BLaER1 (cell line): ENCODE measurements at regions not wholly inside any gene's neighbourhood (a gene's known extent, or its start where the extent isn't known, plus 50 kb on each side); places are given as distances from the start of the nearest gene placed in this dataset.

Experiments
- H3K27ac ChIP-seq: shearing (Covaris generic); formaldehyde crosslinking; 2 replicates; pipeline ENCODE4 v1.8.1; 2022
- H3K27me3 ChIP-seq: shearing (Covaris generic); formaldehyde crosslinking; 2 replicates; pipeline ENCODE4 v1.8.1; 2022
- H3K36me3 ChIP-seq: shearing (Covaris generic); formaldehyde crosslinking; 2 replicates; pipeline ENCODE4 v1.8.1; 2022
- H3K4me1 ChIP-seq: shearing (Covaris generic); formaldehyde crosslinking; 2 replicates; pipeline ENCODE4 v1.8.1; 2022
- H3K4me2 ChIP-seq: shearing (Covaris generic); formaldehyde crosslinking; 2 replicates; pipeline ENCODE4 v1.8.1; 2022
- H3K4me3 ChIP-seq: shearing (Covaris generic); formaldehyde crosslinking; 2 replicates; pipeline ENCODE4 v1.8.1; 2022
- H3K9ac ChIP-seq: shearing (Covaris generic); formaldehyde crosslinking; 2 replicates; pipeline ENCODE4 v1.8.1; 2022
- H3K9me3 ChIP-seq: shearing (Covaris generic); formaldehyde crosslinking; 2 replicates; pipeline ENCODE4 v1.8.1; 2022
- H4K20me1 ChIP-seq: shearing (Covaris generic); formaldehyde crosslinking; 2 replicates; pipeline ENCODE4 v1.8.1; 2022
- Cebpa-rat ChIP-seq: shearing (Covaris generic); IDR thresholded peaks from 2 replicates; pipeline ENCODE4 v1.8.1; 2022

DNA sequence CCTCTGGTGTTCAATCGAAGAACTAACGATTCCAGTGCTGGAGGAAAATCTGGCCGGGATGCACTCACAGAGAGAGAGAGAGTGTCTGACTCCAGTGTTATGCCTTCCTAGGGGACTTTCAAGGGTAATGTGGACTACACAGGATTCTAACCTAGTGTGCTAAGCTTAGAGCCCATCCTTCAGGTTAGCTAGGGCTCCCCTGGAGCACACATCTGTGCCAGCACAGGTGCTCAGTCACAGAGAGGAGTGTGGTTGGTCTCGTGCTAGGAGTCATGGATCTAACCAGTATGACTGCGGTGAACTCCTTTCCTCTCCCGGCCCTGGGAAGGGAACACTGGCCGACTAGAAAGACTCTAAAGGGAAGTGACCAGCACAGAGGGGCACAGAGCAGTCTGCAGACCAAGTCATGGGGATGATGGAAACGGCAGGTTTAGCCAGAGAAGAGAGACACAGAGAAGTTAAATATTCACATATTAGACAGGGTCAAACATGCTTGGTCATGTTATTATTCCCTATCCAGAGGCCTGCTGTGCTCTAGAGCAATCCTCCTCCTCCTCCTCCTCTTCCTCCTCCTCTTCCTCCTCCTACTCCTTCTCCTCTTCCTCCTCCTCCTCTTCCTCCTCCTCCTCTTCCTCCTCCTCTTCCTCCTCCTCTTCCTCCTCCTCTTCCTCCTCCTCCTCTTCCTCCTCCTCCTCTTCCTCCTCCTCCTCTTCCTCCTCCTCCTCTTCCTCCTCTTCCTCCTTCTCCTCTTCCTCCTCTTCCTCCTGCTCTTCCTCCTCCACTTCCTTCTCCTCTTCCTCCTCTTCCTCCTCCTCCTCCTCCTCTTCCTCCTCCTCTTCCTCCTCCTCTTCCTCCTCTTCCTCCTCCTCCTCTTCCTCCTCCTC is 280.3 kb downstream of the XXYLT1 start:
- Histone ChIP-seq H3K9me3 (no peaks in the 10 kb centered on the region), H3K27me3 (no peaks in the 10 kb centered on the region), H3K9ac (no peak overlapping the region), H3K4me1 (peaks cover 9% of the 10 kb centered on the region; the same call in 1 of the 2 replicates), H3K4me2 (no peak overlapping the region), H4K20me1 (no peaks in the 10 kb centered on the region), H3K36me3 (no peaks in the 10 kb centered on the region), H3K4me3 (no peak overlapping the region), H3K27ac (no peak overlapping the region)
- no peak for TF ChIP-seq Cebpa-rat

DNA sequence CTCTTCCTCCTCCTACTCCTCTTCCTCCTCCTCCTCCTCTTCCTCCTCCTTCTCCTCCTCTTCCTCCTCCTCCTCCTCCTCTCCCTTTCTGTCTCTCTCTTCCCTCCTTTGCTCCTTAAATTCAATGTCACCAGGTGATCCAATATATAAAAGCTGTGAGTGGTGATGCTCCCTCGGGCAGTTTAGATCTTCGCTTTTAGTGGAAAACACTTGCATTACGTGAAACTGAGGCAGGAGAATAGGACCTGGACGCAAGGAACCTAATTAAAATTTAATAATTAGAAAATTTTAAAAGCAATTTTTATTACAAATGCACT is 279.7 kb downstream of the XXYLT1 start:
- H3K9me3 ChIP-seq = no peaks in the 10 kb centered on the region
- H3K4me3 ChIP-seq = no peak overlapping the region
- H3K4me1 ChIP-seq = peaks cover 9% of the 10 kb centered on the region; the same call in 1 of the 2 replicates
- H3K27me3 ChIP-seq = no peaks in the 10 kb centered on the region
- no peak overlapping the region for H3K9ac ChIP-seq
- no peak overlapping the region for H3K4me2 ChIP-seq
- no peaks in the 10 kb centered on the region for H3K36me3 ChIP-seq
- H3K27ac ChIP-seq = no peak overlapping the region
- no peak for TF ChIP-seq Cebpa-rat
- H4K20me1 ChIP-seq = no peaks in the 10 kb centered on the region

DNA sequence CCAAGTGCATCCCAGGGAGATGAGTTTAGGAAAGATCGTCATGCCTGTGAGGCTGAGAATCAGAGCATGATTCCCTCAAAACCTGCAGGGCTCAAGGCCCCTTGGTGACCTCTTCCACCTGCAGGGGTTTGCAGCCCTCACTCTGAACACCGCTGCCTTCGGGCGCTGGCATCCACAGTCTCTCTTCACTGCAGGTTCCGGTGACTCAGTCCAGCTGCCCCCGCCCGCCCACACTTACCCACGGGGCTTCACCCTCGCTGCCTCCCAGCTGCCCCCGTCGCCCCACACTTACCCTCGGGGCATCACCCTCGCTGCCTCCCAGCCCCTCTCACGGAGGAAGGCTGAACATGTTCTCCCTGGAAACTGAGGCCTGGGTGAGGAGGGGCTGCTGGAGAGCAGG is 277.1 kb downstream of the XXYLT1 start:
- no peaks in the 10 kb centered on the region for H3K9me3 ChIP-seq
- H3K36me3 ChIP-seq = no peaks in the 10 kb centered on the region
- no peak overlapping the region for H3K4me2 ChIP-seq
- TF ChIP-seq Cebpa-rat = no peak
- no peak overlapping the region for H3K27ac ChIP-seq
- H3K4me3 ChIP-seq = no peak overlapping the region
- H4K20me1 ChIP-seq = no peaks in the 10 kb centered on the region
- peaks cover 9% of the 10 kb centered on the region; the same call in 1 of the 2 replicates for H3K4me1 ChIP-seq
- H3K9ac ChIP-seq = no peak overlapping the region
- no peaks in the 10 kb centered on the region for H3K27me3 ChIP-seq

DNA sequence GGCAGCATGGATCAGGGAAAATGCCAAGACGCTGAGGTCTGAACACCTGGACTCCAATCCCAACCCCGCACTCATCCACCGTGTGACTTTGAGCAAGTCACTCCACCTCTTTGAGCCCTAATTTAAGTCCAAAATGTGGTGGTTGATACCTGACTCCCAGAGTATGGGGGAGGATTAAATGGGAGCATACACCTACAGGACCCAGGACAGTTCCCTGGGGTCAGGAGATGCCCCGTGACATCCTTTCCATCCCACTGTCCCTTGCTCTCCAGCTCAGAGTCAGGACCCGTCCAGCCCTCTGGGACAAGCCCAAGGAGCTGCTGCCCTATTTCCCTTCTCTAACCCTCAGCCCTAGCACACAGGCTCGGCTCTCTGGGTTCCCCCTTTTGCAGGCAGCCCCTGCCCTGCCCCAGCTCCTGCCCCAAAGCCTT is 276.4 kb downstream of the XXYLT1 start:
- Histone ChIP-seq H4K20me1 (no peaks in the 10 kb centered on the region), H3K36me3 (no peaks in the 10 kb centered on the region), H3K27ac (no peak overlapping the region), H3K9me3 (no peaks in the 10 kb centered on the region), H3K27me3 (no peaks in the 10 kb centered on the region), H3K4me3 (no peak overlapping the region), H3K9ac (no peak overlapping the region), H3K4me2 (0 out of 2 replicates have a peak overlapping the region, but pooled peaks have one; percentile 5), H3K4me1 (peaks cover 9% of the 10 kb centered on the region; the same call in 1 of the 2 replicates)
- no peak for TF ChIP-seq Cebpa-rat

DNA sequence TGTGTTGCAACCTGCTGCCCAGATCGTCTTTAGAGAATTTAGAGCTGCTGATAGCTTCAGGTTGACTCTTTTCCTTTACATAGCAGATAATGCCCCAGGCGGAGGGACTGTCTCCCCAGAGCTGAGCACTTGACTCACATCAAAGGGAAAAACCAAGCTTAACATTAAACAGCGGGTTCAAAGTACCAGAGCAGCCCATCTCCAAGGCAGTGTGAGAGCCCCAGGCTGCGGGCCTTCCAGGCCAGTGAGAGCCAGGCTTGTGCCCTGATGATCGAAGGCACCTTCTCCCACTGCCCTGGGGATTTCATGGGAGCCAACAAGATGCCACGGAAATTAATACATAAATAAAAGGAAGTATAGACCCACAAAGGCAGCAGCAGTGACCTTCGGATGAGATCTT is 275.6 kb downstream of the XXYLT1 start:
- no peaks in the 10 kb centered on the region for H3K9me3 ChIP-seq
- no peak overlapping the region for H3K9ac ChIP-seq
- H3K27ac ChIP-seq = no peak overlapping the region
- peaks cover 9% of the 10 kb centered on the region; the same call in 1 of the 2 replicates for H3K4me1 ChIP-seq
- H3K36me3 ChIP-seq = no peaks in the 10 kb centered on the region
- no peak for TF ChIP-seq Cebpa-rat
- H3K4me3 ChIP-seq = no peak overlapping the region
- no peaks in the 10 kb centered on the region for H4K20me1 ChIP-seq
- H3K27me3 ChIP-seq = no peaks in the 10 kb centered on the region
- peak overlapping the region; percentile 5; the same call in 1 of the 2 replicates for H3K4me2 ChIP-seq

DNA sequence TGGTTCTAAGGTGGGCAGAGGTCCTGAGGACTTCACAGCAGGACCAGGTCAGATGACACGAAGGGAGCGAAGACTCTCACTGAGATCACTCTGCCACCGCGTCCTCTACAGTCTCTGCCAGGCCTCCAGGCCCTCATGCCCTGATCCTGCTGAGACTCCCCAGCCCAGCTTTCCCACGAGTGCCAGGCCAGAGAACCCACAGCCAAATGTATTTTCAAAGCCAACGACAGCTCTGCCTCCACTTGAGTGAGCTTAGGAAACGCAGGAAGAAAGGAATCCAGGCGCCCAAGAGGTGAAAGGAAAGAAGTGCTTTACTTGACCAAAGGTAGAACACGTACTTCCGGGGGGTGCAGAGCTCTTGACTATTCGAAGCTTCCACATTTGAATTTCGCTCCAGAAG is 275.0 kb downstream of the XXYLT1 start:
- TF ChIP-seq Cebpa-rat = no peak
- Histone ChIP-seq H3K27ac (no peak overlapping the region), H3K36me3 (no peaks in the 10 kb centered on the region), H3K27me3 (no peaks in the 10 kb centered on the region), H3K9ac (no peak overlapping the region), H3K4me1 (peaks cover 10% of the 10 kb centered on the region), H3K4me2 (no peak overlapping the region), H4K20me1 (no peaks in the 10 kb centered on the region), H3K4me3 (no peak overlapping the region), H3K9me3 (no peaks in the 10 kb centered on the region)

DNA sequence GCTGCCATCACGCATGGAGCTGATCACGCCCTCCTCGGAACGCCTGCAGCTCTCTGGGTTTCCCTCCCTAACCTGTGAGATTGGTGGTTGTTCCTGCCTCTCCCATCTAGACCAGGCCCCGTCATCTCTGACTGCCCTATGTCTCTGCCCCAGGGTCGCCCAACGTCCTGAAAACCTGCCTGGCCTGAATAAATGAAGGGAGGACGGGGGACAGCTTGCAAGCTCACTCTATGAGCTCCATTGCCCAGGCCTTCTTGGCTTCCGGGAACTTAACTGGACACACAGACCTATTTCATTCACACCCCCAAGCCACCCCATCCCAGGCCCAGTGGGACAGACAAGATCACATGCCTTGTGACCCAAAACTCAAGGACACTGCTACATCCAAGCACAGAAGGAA is 274.2 kb downstream of the XXYLT1 start:
- Histone ChIP-seq H3K27me3 (no peaks in the 10 kb centered on the region), H4K20me1 (no peaks in the 10 kb centered on the region), H3K27ac (no peak overlapping the region), H3K9me3 (no peaks in the 10 kb centered on the region), H3K36me3 (no peaks in the 10 kb centered on the region), H3K4me1 (peaks cover 19% of the 10 kb centered on the region), H3K4me3 (no peak overlapping the region), H3K9ac (no peak overlapping the region), H3K4me2 (no peak overlapping the region)
- TF ChIP-seq Cebpa-rat = no peak

DNA sequence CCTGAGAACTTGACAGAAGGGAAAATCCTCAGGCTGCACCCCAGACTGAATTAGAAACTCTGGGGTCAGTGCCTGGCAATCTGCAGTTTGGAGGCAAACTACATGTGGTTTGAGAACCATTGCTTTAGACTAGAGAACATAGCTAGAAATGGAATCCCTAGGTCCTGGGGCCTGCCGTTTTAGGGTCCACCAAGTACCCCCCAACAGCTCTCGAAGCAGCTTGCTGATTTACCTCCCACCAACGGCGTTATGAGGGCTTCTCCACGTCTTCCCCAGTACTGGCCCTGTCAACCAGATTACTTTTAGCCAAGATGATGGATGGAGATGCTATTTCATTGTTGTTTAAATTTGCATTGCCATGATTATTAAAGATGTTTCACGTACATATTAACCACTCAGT is 272.5 kb downstream of the XXYLT1 start:
- Histone ChIP-seq H3K4me1 (peaks cover 35% of the 10 kb centered on the region), H3K4me3 (no peak overlapping the region), H3K4me2 (no peak overlapping the region), H3K9ac (no peak overlapping the region), H3K36me3 (no peaks in the 10 kb centered on the region), H3K9me3 (no peaks in the 10 kb centered on the region), H3K27ac (no peak overlapping the region), H4K20me1 (no peaks in the 10 kb centered on the region), H3K27me3 (no peaks in the 10 kb centered on the region)
- no peak for TF ChIP-seq Cebpa-rat

DNA sequence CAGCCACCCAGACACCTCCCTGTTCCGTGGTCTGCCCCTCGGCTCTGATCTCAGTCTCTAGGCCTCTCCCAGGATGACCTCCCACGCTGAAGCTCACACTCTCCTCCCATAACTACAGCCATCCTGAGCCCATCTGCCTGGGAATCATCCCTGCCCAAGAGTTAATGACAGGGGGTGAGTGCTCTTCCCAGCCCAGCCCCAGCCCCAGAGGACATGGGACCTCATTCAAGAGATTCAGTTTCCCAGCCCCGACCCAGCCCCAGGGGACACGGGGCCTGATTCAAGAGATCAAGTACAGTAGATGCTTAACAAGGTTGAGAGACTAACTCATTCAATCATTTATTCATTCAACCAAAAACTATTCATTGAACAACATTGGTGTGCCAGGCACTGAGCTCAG is 272.0 kb downstream of the XXYLT1 start:
- Histone ChIP-seq H4K20me1 (no peaks in the 10 kb centered on the region), H3K27me3 (no peaks in the 10 kb centered on the region), H3K9ac (no peak overlapping the region), H3K4me1 (peaks cover 41% of the 10 kb centered on the region), H3K4me3 (no peak overlapping the region), H3K27ac (no peak overlapping the region), H3K4me2 (no peak overlapping the region), H3K36me3 (no peaks in the 10 kb centered on the region), H3K9me3 (no peaks in the 10 kb centered on the region)
- TF ChIP-seq Cebpa-rat = no peak

DNA sequence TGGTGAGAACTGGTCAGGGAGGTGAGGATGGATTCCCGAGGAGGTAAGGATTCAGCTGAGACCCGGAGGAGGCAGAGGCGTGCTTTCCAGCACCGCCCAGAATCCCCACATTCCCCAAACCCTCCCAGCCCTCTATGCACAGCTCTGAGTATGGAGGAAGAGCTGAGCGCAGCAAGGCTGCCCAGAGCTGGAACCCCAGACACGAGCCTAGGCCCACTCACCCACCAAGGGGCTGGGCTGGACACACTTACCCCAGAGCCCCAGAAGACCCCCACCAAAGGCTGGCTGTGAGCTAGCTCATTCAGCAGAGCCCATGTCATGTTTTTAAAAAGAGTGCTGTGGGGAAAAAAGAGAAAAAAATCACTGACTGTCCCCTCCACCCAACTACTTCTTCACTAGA is 271.5 kb downstream of the XXYLT1 start:
- Histone ChIP-seq H3K4me2 (no peak overlapping the region), H3K27me3 (no peaks in the 10 kb centered on the region), H3K27ac (no peak overlapping the region), H3K4me1 (peaks cover 46% of the 10 kb centered on the region), H3K9me3 (no peaks in the 10 kb centered on the region), H3K36me3 (no peaks in the 10 kb centered on the region), H4K20me1 (no peaks in the 10 kb centered on the region), H3K9ac (no peak overlapping the region), H3K4me3 (no peak overlapping the region)
- TF ChIP-seq Cebpa-rat = no peak
